Activated CD8-positive, alpha-beta memory T cell treated with anti-CD3 and anti-CD28 coated beads, Interleukin-2, amount 50 U/mL, for 4 hours (primary cell): ENCODE measurements at regions not wholly inside any gene's neighbourhood (a gene's known extent, or its start where the extent isn't known, plus 50 kb on each side); places are given as distances from the start of the nearest gene placed in this dataset.
"Not testable (repeated sequence)": the region's sequence is repeated elsewhere in the genome, so short reads cannot be mapped to it uniquely, and the experiment has no call there.

Experiments
- DNase-seq: peaks from one replicate; pipeline ENCODE4 v3.0.0-alpha.2; 2020

GRCh38 chr16:77488652-77489051 lies 53.8 kb upstream of the ADAMTS18 start:
- DNase-seq, result no peak

- DNase-seq, result no peak
Measured at GRCh38 chr16:77491091-77491490, 56.3 kb upstream of the ADAMTS18 start.

DNA sequence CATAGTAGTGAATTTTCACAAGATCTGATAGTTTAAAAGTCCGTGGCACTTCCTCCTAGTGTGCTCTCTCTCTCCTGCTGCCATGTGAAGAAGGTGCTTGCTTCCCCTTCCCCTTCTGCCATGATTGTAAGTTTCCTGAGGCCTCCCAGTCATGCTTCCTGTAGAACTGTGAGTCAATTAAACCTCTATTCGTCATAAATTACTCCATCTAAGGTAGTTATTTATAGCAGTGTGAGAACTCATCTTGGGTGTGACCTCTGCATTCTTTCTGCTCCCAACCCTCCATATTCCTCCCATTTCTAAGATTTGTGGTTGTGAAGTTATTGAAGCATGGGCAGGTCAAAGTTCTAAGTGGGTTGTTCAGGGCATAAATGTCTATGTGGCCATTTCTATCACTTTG lies 62.1 kb upstream of the ADAMTS18 start:
- DNase-seq, result no peak

GRCh38 chr16:77499373-77500285 lies 64.8 kb upstream of the ADAMTS18 start:
- DNase-seq, result no peak

DNA sequence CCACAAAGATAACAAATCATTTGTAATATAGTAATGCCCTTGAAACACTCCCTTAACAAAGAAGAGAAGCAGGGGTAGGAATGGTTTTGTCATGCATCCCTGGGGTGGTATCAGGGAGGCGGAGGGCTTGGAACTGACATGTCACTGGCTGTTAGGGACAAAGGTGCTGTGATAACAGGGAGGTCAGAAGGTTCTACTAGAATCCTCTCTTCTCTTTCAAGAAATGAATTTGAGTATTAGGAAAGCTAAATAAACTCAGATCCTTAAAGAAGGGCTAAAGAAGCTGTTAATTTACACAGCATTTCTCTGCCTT lies 65.4 kb upstream of the ADAMTS18 start:
- DNase-seq, result no peak

DNA sequence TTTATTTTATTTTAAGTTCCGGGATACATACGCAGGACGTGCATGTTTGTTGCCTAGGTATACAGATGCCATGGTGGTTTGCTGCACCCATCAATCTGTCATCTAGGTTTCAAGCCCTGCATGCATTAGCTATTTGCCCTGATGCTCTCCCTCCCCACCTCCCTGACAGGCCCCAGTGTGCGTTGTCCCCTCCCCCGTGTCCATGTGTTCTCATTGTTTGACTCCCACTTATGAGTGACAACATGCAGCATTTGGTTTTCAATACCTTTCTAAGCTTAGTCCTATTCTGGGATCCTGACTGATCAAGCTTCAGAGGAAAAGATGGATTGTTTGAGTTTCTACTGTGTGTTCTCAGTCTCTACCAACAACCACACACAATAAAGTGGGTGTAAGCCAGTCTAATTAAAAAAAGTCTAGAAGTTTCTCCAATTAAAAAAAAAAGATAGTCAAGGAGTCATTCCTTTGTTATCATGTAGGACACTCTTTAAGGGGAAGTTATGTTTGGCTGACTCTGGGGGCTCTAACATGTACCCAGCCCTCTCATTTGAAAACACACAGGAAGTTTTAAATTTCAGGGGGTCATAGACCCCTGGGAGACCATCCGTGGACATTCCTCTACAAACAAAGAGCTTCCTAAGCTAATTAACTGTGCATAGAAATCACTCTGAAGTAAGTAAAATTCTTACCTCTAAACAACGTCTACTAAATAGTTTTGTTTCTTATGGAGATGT lies 66.3 kb upstream of the ADAMTS18 start:
- DNase-seq, result no peak

- DNase-seq, result no peak
Measured at GRCh38 chr16:77502448-77502847, 67.6 kb upstream of the ADAMTS18 start.

DNA sequence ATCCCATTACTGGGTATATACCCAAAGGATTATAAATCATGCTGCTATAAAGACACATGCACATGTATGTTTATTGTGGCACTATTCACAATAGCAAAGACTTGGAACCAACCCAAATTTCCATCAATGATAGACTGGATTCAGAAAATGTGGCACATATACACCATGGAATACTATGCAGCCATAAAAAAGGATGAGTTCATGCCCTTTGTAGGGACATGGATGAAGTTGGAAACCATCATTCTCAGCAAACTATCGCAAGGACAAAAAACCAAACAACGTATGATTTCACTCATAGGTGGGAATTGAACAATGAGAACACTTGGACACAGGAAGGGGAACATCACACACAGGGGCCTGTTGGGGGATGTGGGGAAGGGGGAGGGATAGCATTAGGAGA lies 71.7 kb upstream of the ADAMTS18 start:
- not testable (repeated sequence) for DNase-seq

DNA sequence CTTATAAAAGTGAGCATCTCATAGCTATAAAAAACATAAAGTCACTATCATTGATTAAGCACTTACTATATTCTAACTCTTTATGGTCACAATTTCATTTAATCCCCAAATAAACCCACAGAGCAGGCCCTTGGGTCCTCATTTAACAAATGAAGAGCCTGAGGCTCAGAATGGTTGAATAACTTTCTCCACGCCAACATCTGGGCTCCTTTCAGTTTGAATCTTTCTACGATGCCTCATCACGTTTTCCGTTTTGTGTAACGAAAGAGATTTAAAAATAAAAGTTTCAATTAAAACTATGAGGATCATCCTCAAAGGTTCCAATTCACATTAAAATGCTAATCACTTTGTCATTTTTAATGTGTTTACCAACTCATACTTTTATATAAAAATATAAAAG lies 74.2 kb upstream of the ADAMTS18 start:
- no peak for DNase-seq

GRCh38 chr16:77509796-77510195 lies 75.0 kb upstream of the ADAMTS18 start:
- no peak for DNase-seq

GRCh38 chr16:77511053-77511452 lies 76.2 kb upstream of the ADAMTS18 start:
- DNase-seq, result no peak

- DNase-seq, result no peak
Measured at GRCh38 chr16:77514500-77515220, 79.8 kb upstream of the ADAMTS18 start.

- not testable (repeated sequence) for DNase-seq
Measured at GRCh38 chr16:77525226-77525625, 90.4 kb upstream of the ADAMTS18 start.

DNA sequence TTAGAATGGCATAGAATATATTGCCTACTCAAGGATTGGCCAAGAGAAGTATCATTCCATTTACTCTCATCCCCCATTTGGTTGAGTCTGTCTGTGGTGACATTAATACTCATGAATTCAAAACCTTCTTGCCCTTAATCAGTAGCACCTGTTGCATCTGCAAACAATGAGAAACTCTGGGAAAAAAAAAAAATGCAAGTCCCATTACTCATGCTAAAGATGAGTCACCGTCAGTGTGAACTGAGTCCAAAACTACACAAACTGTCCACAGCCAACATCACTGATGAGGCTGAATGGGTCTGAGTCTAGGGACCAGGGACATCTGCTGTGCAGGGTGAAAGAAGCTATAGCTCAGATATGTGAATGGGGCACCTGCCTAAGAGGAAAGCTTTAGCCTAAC lies 96.9 kb upstream of the ADAMTS18 start:
- no peak for DNase-seq

- DNase-seq, result no peak
Measured at GRCh38 chr16:77536809-77537208, 102.0 kb upstream of the ADAMTS18 start.

- no peak for DNase-seq
Measured at GRCh38 chr16:77539421-77540034, 104.7 kb upstream of the ADAMTS18 start.

DNA sequence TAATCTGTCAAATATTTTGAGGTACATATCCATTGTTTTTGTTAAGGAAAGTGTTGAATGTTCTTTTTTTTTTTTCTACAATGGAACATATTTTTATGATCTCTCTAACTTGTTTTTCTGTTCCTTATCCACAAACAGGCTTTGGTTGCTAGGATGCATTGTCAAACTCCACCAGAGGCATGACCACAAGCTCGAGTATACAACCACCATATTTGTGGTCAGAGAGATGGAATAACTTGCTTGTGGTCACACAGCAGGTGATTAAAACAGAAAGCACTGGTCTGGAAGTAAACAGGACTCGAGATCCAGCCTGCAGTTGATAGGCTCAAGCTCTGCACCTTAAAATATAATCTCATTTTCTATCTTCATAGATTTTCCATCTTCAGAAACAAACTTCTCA lies 105.8 kb upstream of the ADAMTS18 start:
- no peak for DNase-seq

GRCh38 chr16:77541165-77541564 lies 106.3 kb upstream of the ADAMTS18 start:
- no peak for DNase-seq

- DNase-seq, result no peak
Measured at GRCh38 chr16:77548151-77548550, 113.3 kb upstream of the ADAMTS18 start.

GRCh38 chr16:77548766-77549165 lies 113.9 kb upstream of the ADAMTS18 start:
- no peak for DNase-seq

- DNase-seq, result no peak
Measured at GRCh38 chr16:77549876-77550275, 115.0 kb upstream of the ADAMTS18 start.

DNA sequence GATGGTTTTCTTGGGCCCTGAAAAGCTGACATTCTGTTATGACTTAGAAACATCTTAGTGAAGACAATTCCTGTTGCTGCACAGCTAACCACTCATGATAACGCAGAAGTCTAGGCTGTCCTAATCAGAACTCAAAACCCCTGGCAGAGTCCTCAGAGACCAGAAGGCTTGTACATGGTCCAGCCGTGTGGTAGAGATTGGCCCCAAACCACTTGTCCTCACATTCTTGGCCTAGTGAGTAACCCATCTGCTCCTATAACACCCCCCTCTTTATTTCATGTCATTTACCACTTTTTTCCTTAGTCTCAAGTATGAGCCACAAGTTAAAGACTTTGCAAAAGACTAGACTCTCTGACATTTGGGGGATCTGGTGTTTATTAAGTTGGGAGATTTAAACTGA lies 116.5 kb upstream of the ADAMTS18 start:
- DNase-seq, result no peak

DNA sequence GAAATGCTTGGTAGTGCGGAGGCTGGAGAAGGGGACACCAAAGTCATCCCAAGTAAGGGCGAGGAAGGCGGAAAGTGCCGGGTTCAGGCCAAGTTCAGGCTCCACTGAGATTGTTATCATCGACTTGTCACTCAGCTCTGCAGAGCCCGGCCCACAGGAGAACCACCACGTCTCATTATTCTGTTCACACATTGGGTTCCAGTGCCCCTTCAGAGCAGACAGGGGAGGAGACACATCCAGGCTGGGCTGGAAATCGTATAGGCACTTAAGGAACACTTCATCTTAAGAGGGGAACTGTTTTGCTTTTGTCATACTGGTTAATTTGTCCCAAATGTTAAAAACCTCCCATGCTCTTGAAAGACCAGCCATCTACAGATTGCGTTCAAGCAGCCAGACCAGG lies 118.3 kb upstream of the ADAMTS18 start:
- DNase-seq, result no peak
